GM23338 (cell line): ENCODE measurements at regions not wholly inside any gene's neighbourhood (a gene's known extent, or its start where the extent isn't known, plus 50 kb on each side); places are given as distances from the start of the nearest gene placed in this dataset.

Experiments used
- ATAC-seq: fragments of 200-7000 bp; cut with Tn5 transposase; 3 replicates; pipeline ENCODE4 v1.9.1; 2020
- DNase-seq: peaks from one replicate; pipeline ENCODE4 v3.0.0-alpha.2; 2015; ENCODE audit warnings: low spot score
- H2AFZ ChIP-seq: fragments of 200-600 bp; sonication (generic); 2 replicates; pipeline ENCODE4 v1.8.0; 2016; ENCODE audit warnings: antibody characterized with exemption, mild to moderate bottlenecking, moderate library complexity
- H3F3A ChIP-seq: fragments of 200-600 bp; sonication (generic); replicated peaks from 2 replicates; pipeline ENCODE4 v1.8.0; 2017; ENCODE audit warnings: antibody characterized with exemption, mixed run types, low read depth
- H3K27ac ChIP-seq: fragments of 200-600 bp; sonication (generic); 2 replicates; pipeline ENCODE4 v1.6.1; 2016; ENCODE audit warnings: low read depth
- H3K27me3 ChIP-seq: fragments of 200-600 bp; sonication (generic); 2 replicates; pipeline ENCODE4 v1.8.0; 2016; ENCODE audit warnings: mild to moderate bottlenecking, mixed run types, moderate library complexity; ENCODE audit not compliant: insufficient read depth
- H3K36me3 ChIP-seq: fragments of 200-600 bp; sonication (generic); 2 replicates; pipeline ENCODE4 v1.8.0; 2016; ENCODE audit warnings: mild to moderate bottlenecking; ENCODE audit not compliant: insufficient read depth
- H3K4me1 ChIP-seq: fragments of 200-600 bp; sonication (generic); 2 replicates; pipeline ENCODE4 v1.8.0; 2016; ENCODE audit warnings: mild to moderate bottlenecking, moderate library complexity; ENCODE audit not compliant: insufficient read depth
- H3K4me2 ChIP-seq: fragments of 200-600 bp; sonication (generic); 2 replicates; pipeline ENCODE4 v1.7.1; 2017; ENCODE audit warnings: mixed run types
- H3K4me3 ChIP-seq: fragments of 200-600 bp; sonication (generic); 2 replicates; pipeline ENCODE4 v1.6.1; 2016; ENCODE audit warnings: mixed run types
- H3K79me2 ChIP-seq: fragments of 200-600 bp; sonication (generic); replicated peaks from 2 replicates; pipeline ENCODE4 v1.8.0; 2017; ENCODE audit warnings: mild to moderate bottlenecking; ENCODE audit not compliant: insufficient read depth
- H3K9me2 ChIP-seq: fragments of 200-600 bp; sonication (generic); 2 replicates; pipeline ENCODE4 v1.8.0; 2017; ENCODE audit not compliant: insufficient read depth
- H4K20me1 ChIP-seq: fragments of 200-600 bp; sonication (generic); replicated peaks from 2 replicates; pipeline ENCODE4 v1.8.0; 2017; ENCODE audit warnings: mild to moderate bottlenecking; ENCODE audit not compliant: insufficient read depth
- H3K27ac Mint-ChIP-seq: 2 replicates; pipeline ENCODE4 v1.8.0; 2020; ENCODE audit warnings: inconsistent platforms, mild to moderate bottlenecking, moderate library complexity, mixed read lengths
- H3K27me3 Mint-ChIP-seq: 3 replicates; pipeline ENCODE4 v1.8.0; 2022; ENCODE audit warnings: low read depth, mild to moderate bottlenecking, moderate library complexity, mixed read lengths, inconsistent platforms; ENCODE audit not compliant: insufficient read depth, poor library complexity
- H3K36me3 Mint-ChIP-seq: 3 replicates; pipeline ENCODE4 v1.8.0; 2021; ENCODE audit warnings: low read depth, mild to moderate bottlenecking, inconsistent platforms, moderate library complexity, mixed read lengths
- H3K4me1 Mint-ChIP-seq: 3 replicates; pipeline ENCODE4 v1.8.0; 2020; ENCODE audit warnings: mild to moderate bottlenecking, inconsistent platforms, mixed read lengths
- H3K4me3 Mint-ChIP-seq: 3 replicates; pipeline ENCODE4 v1.8.0; 2021; ENCODE audit warnings: moderate library complexity, mild to moderate bottlenecking, inconsistent platforms, mixed read lengths
- H3K9me3 Mint-ChIP-seq: 3 replicates; pipeline ENCODE4 v1.8.0; 2020; ENCODE audit warnings: moderate library complexity, mild to moderate bottlenecking, inconsistent platforms, mixed read lengths
- CREB1 ChIP-seq: fragments of 250-450 bp; sonication (Bioruptor Pico); IDR thresholded peaks from 2 replicates; pipeline ENCODE4 v1.5.0; 2020; ENCODE audit warnings: low read depth, mild to moderate bottlenecking, moderate library complexity
- CTCF ChIP-seq, 2 experiments: fragments of 200-600 bp in 1 of 2; sonication (generic) in 1 of 2; conservative IDR thresholded peaks; 2 replicates each; pipeline versions ENCODE4 v1.5.1 to v1.6.1; 2016 to 2017; ENCODE audit warnings: antibody characterized with exemption in 2 of 2, low read depth in 2 of 2, mild to moderate bottlenecking in 2 of 2, moderate library complexity in 1 of 2
- ETS1 ChIP-seq: IDR thresholded peaks from 2 replicates; pipeline ENCODE4 v1.6.1; 2016; ENCODE audit warnings: antibody characterized with exemption
- EZH2 ChIP-seq: fragments of 200-600 bp; sonication (generic); IDR thresholded peaks from one replicate; pipeline ENCODE4 v1.8.0; 2017; ENCODE audit warnings: antibody characterized with exemption, mild to moderate bottlenecking, low read depth; ENCODE audit not compliant: unreplicated experiment
- EZH2phosphoT487 ChIP-seq: fragments of 200-600 bp; sonication (generic); IDR thresholded peaks from one replicate; pipeline ENCODE4 v1.8.1; 2018; ENCODE audit warnings: antibody characterized with exemption; ENCODE audit not compliant: unreplicated experiment
- JUNB ChIP-seq: IDR thresholded peaks from one replicate; pipeline ENCODE4 v1.6.1; 2016; ENCODE audit warnings: antibody characterized with exemption; ENCODE audit not compliant: unreplicated experiment
- NANOG ChIP-seq: IDR thresholded peaks from 2 replicates; pipeline ENCODE4 v1.6.1; 2016; ENCODE audit warnings: antibody characterized with exemption, borderline replicate concordance
- POLR2AphosphoS5 ChIP-seq: IDR thresholded peaks from 2 replicates; pipeline ENCODE4 v1.6.1; 2016; ENCODE audit warnings: antibody characterized with exemption, low read depth
- REST ChIP-seq: IDR thresholded peaks from one replicate; pipeline ENCODE4 v1.6.1; 2018; ENCODE audit warnings: antibody characterized with exemption; ENCODE audit not compliant: unreplicated experiment
- STAT1 ChIP-seq: IDR thresholded peaks from one replicate; pipeline ENCODE4 v1.6.1; 2016; ENCODE audit warnings: antibody characterized with exemption; ENCODE audit not compliant: unreplicated experiment
- ZNF114 ChIP-seq: fragments of 250-450 bp; sonication (Bioruptor Pico); IDR thresholded peaks from 2 replicates; pipeline ENCODE4 v1.5.0; 2020; ENCODE audit warnings: mild to moderate bottlenecking, moderate library complexity
- ZNF331 ChIP-seq: fragments of 250-450 bp; sonication (Bioruptor Pico); IDR thresholded peaks from 2 replicates; pipeline ENCODE4 v1.5.0; 2020; ENCODE audit warnings: low read depth, mild to moderate bottlenecking, moderate library complexity
- ZNF462 ChIP-seq: fragments of 250-450 bp; sonication (Bioruptor Pico); IDR thresholded peaks from 2 replicates; pipeline ENCODE4 v1.5.0; 2020; ENCODE audit warnings: mild to moderate bottlenecking, moderate library complexity

GRCh38 chr3:40891186-40891585 lies 308.1 kb upstream of the CTNNB1 start:
- Mint-ChIP-seq H3K4me3 (no peak overlapping the region), H3K27ac (no peak overlapping the region), H3K27me3 (peaks cover 2% of the 10 kb centered on the region), H3K36me3 (no peaks in the 10 kb centered on the region), H3K9me3 (no peaks in the 10 kb centered on the region), H3K4me1 (peaks cover 5% of the 10 kb centered on the region)
- Histone ChIP-seq H4K20me1 (no peaks in the 10 kb centered on the region), H3K36me3 (no peaks in the 10 kb centered on the region), H3K27ac (no peak overlapping the region), H3K27me3 (no peaks in the 10 kb centered on the region), H3K79me2 (no peaks in the 10 kb centered on the region), H3K4me1 (peaks cover 10% of the 10 kb centered on the region; the same call in 1 of the 2 replicates), H3K9me2 (0 out of 2 replicates have a peak, but pooled peaks cover 4% of the 10 kb centered on the region), H3K4me2 (no peak overlapping the region), H2AFZ (no peak overlapping the region), H3K4me3 (no peak overlapping the region), H3F3A (no peaks in the 10 kb centered on the region)
- ATAC-seq, result no peak
- DNase-seq, result no peak
- TF ChIP-seq STAT1 (no peak), EZH2 (no peak), REST (no peak), ZNF331 (no peak), CTCF (conservative IDR thresholded peaks at IDR 0.05; ENCODE audit: low read depth in 2 of 2) (no peak), POLR2AphosphoS5 (no peak), CREB1 (no peak), EZH2phosphoT487 (no peak), ZNF114 (CRISPR knock-in tag) (no peak), ZNF462 (no peak), NANOG (no peak), JUNB (no peak), ETS1 (no peak)
